HCT116 (cell line): ENCODE measurements at regions not wholly inside any gene's neighbourhood (a gene's known extent, or its start where the extent isn't known, plus 50 kb on each side); places are given as distances from the start of the nearest gene placed in this dataset.

Experiments used
- ATAC-seq: fragments of 200-7000 bp; cut with Tn5 transposase; 2 replicates; pipeline ENCODE4 v1.9.1; 2020; ENCODE audit warnings: mild to moderate bottlenecking, moderate library complexity
- BruUV-seq: library from RNA; stranded (reverse); fragments of 400-500 nt; replicated peaks from 2 replicates; lab custom pipeline; 2021; lab: Mats Ljungman, UMichigan
- CTCF ChIA-PET: fragments of 300-600 bp; sonication (Branson Sonifier 250); formaldehyde crosslinking; loops from one replicate; lab custom pipeline; 2021; ENCODE audit warnings: antibody characterized with exemption; lab: Charles Lee
- POLR2A ChIA-PET: fragments of 300-600, 350-600 bp; sonication (Branson Sonifier 250); formaldehyde crosslinking; loops from one replicate; lab custom pipeline; 2021; ENCODE audit warnings: antibody characterized with exemption; lab: Charles Lee
- RAD21 ChIA-PET, 2 experiments: fragments of 300-600 bp; sonication (Branson Sonifier 250); formaldehyde crosslinking; loops; one replicate each; lab custom pipeline; 2023; ENCODE audit warnings: low total read pairs in 2 of 2; ENCODE audit not compliant: uncharacterized antibody in 2 of 2, unreplicated experiment in 2 of 2, low non-redundant PET in 1 of 2; lab: Charles Lee
- DNase-seq: peaks from one replicate; pipeline ENCODE4 v3.0.0-alpha.2; 2010; ENCODE audit warnings: low read depth, low spot score
- H2AFZ ChIP-seq: fragments of 200-600 bp; shearing (Covaris generic), sonication (generic); 2 replicates; pipeline ENCODE4 v1.6.1; 2017; ENCODE audit warnings: low read depth, mixed run types, mixed read lengths, antibody characterized with exemption, low read length; ENCODE audit not compliant: poor library complexity, severe bottlenecking
- H3K27ac ChIP-seq: 2 replicates; pipeline ENCODE4 v1.5.1; 2012; ENCODE audit warnings: low read depth, low read length
- H3K27me3 ChIP-seq: fragments of 200-600 bp; sonication (generic); 2 replicates; pipeline ENCODE4 v1.6.1; 2016; ENCODE audit warnings: mixed run types, low read length, mixed read lengths; ENCODE audit not compliant: insufficient read depth
- H3K36me3 ChIP-seq, 2 experiments: fragments of 200-500 bp in 1 of 2; fragments of 200-600 bp in 1 of 2; sonication (Bioruptor generic) in 1 of 2; sonication (generic) in 1 of 2; 2 replicates each; pipeline versions ENCODE4 v1.5.1 to v1.6.1; 2014 to 2016; ENCODE audit warnings: low read length in 2 of 2, inconsistent platforms in 1 of 2, mixed read lengths in 1 of 2, mixed run types in 1 of 2; ENCODE audit not compliant: insufficient read depth in 2 of 2, control insufficient read depth in 1 of 2
- H3K4me1 ChIP-seq, 2 experiments: fragments of 200-600 bp in 1 of 2; sonication (generic) in 1 of 2; 2 replicates each; pipeline versions ENCODE4 v1.5.1 to v1.6.1; 2012 to 2017; ENCODE audit warnings: low read length in 2 of 2, inconsistent platforms in 1 of 2, mild to moderate bottlenecking in 1 of 2, mixed read lengths in 1 of 2, mixed run types in 1 of 2, moderate library complexity in 1 of 2; ENCODE audit not compliant: insufficient read depth in 2 of 2, control insufficient read depth in 1 of 2
- H3K4me2 ChIP-seq: fragments of 200-600 bp; sonication (generic); 2 replicates; pipeline ENCODE4 v1.6.1; 2017; ENCODE audit warnings: mixed run types, low read length, mixed read lengths
- H3K4me3 ChIP-seq, 2 experiments: fragments of 200-600 bp in 1 of 2; sonication (generic) in 1 of 2; replicated peaks in 1 of 2; 2 replicates each; pipeline ENCODE4 v1.5.1; 2011 to 2016; ENCODE audit warnings: low read length in 2 of 2, control low read depth in 1 of 2, low read depth in 1 of 2, mild to moderate bottlenecking in 1 of 2, mixed read lengths in 1 of 2, mixed run types in 1 of 2
- H3K79me2 ChIP-seq: fragments of 200-600 bp; sonication (generic); 2 replicates; pipeline ENCODE4 v1.6.1; 2017; ENCODE audit warnings: mild to moderate bottlenecking, mixed run types, low read length, moderate library complexity, mixed read lengths; ENCODE audit not compliant: insufficient read depth
- H3K9ac ChIP-seq: fragments of 200-600 bp; sonication (generic); 2 replicates; pipeline ENCODE4 v1.6.1; 2016; ENCODE audit warnings: low read length, mixed read lengths
- H3K9me2 ChIP-seq: fragments of 200-600 bp; sonication (generic), shearing (Covaris generic); 2 replicates; pipeline ENCODE4 v1.6.1; 2017; ENCODE audit warnings: mixed run types, mild to moderate bottlenecking, moderate library complexity; ENCODE audit not compliant: insufficient read depth
- H3K9me3 ChIP-seq, 2 experiments: fragments of 200-500 bp in 1 of 2; fragments of 200-600 bp in 1 of 2; sonication (Bioruptor generic) in 1 of 2; sonication (generic) in 1 of 2; 2 replicates each; pipeline ENCODE4 v1.6.1; 2014 to 2017; ENCODE audit warnings: low read length in 2 of 2, mixed read lengths in 2 of 2, inconsistent platforms in 1 of 2, low read depth in 1 of 2, mild to moderate bottlenecking in 1 of 2, mixed run types in 1 of 2, moderate library complexity in 1 of 2; ENCODE audit not compliant: control insufficient read depth in 1 of 2, insufficient read depth in 1 of 2
- H4K20me1 ChIP-seq: fragments of 200-600 bp; sonication (generic), shearing (Covaris generic); 2 replicates; pipeline ENCODE4 v1.6.1; 2017; ENCODE audit warnings: mixed run types, mild to moderate bottlenecking, moderate library complexity; ENCODE audit not compliant: insufficient read depth
- EGR1 ChIP-seq: IDR thresholded peaks from 2 replicates; pipeline ENCODE4 v1.6.1; 2012; ENCODE audit warnings: low read depth
- ELF1 ChIP-seq: IDR thresholded peaks from 2 replicates; pipeline ENCODE4 v1.6.1; 2012; ENCODE audit warnings: low read depth, borderline replicate concordance
- EZH2 ChIP-seq: fragments of 200-600 bp; sonication (generic); IDR thresholded peaks from 2 replicates; pipeline ENCODE4 v1.6.1; 2017; ENCODE audit warnings: antibody characterized with exemption, mixed run types
- FOSL1 ChIP-seq: IDR thresholded peaks from 2 replicates; pipeline ENCODE4 v1.6.1; 2012; ENCODE audit warnings: low read depth
- POLR2AphosphoS5 ChIP-seq: IDR thresholded peaks from 2 replicates; pipeline ENCODE4 v1.6.1; 2011; ENCODE audit warnings: mild to moderate bottlenecking, low read depth, low read length, moderate library complexity
- RAD21 ChIP-seq: IDR thresholded peaks from 2 replicates; pipeline ENCODE4 v1.6.1; 2012; ENCODE audit warnings: low read depth, mild to moderate bottlenecking
- SRF ChIP-seq: IDR thresholded peaks from 2 replicates; pipeline ENCODE4 v1.6.1; 2012; ENCODE audit warnings: low read depth
- TCF7L2 ChIP-seq: IDR thresholded peaks from 2 replicates; pipeline ENCODE4 v1.7.0; 2011; ENCODE audit warnings: borderline replicate concordance, inconsistent platforms; ENCODE audit not compliant: insufficient read depth, insufficient read length; ENCODE audit errors: extremely low read depth
- YY1 ChIP-seq: IDR thresholded peaks from 2 replicates; pipeline ENCODE4 v1.6.1; 2011; ENCODE audit warnings: low read length, low read depth, moderate library complexity, mild to moderate bottlenecking; ENCODE audit not compliant: insufficient replicate concordance; ENCODE audit errors: extremely low read depth
- intact Hi-C: fragments of 100-400 bp; cut with micrococcal nuclease; formaldehyde crosslinking; loops from 2 replicates; pipeline ENCODE4 v1.10.0; 2022
- TF ChIP-seq, protein P1 (sequence below): IDR thresholded peaks from 2 replicates; pipeline ENCODE4 v1.6.1; 2012; ENCODE audit warnings: low read depth
- TF ChIP-seq, protein P2 (sequence below): IDR thresholded peaks from 2 replicates; pipeline ENCODE4 v1.6.1; 2012

GRCh38 chr10:2905851-2906250 is 161.5 kb upstream of the PFKP start:
- Histone ChIP-seq H3K9ac (no peak overlapping the region), H3K36me3 (no peaks in the 10 kb centered on the region), H3K27ac (no peak overlapping the region), H3K27me3 (peaks cover 51% of the 10 kb centered on the region), H2AFZ (no peak overlapping the region), H3K79me2 (no peaks in the 10 kb centered on the region), H3K4me3 (no peak overlapping the region), H3K4me1 (no peaks in the 10 kb centered on the region), H3K9me3 (no peaks in the 10 kb centered on the region), H3K9me2 (no peaks in the 10 kb centered on the region), H4K20me1 (no peaks in the 10 kb centered on the region), H3K4me2 (no peak overlapping the region)
- intact Hi-C loops = no loop called here
- DNase-seq (no peak), ATAC-seq (no peak)
- RAD21 ChIA-PET = no interaction called here
- CTCF ChIA-PET = no interaction called here
- no peak for TF ChIP-seq SRF
- TF ChIP-seq EZH2 = no peak
- TF ChIP-seq RAD21 = no peak
- TF ChIP-seq, protein P1, sequence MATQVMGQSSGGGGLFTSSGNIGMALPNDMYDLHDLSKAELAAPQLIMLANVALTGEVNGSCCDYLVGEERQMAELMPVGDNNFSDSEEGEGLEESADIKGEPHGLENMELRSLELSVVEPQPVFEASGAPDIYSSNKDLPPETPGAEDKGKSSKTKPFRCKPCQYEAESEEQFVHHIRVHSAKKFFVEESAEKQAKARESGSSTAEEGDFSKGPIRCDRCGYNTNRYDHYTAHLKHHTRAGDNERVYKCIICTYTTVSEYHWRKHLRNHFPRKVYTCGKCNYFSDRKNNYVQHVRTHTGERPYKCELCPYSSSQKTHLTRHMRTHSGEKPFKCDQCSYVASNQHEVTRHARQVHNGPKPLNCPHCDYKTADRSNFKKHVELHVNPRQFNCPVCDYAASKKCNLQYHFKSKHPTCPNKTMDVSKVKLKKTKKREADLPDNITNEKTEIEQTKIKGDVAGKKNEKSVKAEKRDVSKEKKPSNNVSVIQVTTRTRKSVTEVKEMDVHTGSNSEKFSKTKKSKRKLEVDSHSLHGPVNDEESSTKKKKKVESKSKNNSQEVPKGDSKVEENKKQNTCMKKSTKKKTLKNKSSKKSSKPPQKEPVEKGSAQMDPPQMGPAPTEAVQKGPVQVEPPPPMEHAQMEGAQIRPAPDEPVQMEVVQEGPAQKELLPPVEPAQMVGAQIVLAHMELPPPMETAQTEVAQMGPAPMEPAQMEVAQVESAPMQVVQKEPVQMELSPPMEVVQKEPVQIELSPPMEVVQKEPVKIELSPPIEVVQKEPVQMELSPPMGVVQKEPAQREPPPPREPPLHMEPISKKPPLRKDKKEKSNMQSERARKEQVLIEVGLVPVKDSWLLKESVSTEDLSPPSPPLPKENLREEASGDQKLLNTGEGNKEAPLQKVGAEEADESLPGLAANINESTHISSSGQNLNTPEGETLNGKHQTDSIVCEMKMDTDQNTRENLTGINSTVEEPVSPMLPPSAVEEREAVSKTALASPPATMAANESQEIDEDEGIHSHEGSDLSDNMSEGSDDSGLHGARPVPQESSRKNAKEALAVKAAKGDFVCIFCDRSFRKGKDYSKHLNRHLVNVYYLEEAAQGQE = no peak
- TF ChIP-seq TCF7L2 = no peak
- no peak for TF ChIP-seq POLR2AphosphoS5
- TF ChIP-seq, protein P2, sequence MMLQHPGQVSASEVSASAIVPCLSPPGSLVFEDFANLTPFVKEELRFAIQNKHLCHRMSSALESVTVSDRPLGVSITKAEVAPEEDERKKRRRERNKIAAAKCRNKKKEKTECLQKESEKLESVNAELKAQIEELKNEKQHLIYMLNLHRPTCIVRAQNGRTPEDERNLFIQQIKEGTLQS = no peak
- TF ChIP-seq EGR1 = no peak
- TF ChIP-seq ELF1 = no peak
- TF ChIP-seq FOSL1 = no peak
- TF ChIP-seq YY1 = no peak
- POLR2A ChIA-PET = no interaction called here
- no TSS peak for BruUV-seq
